HCT116 (cell line): ENCODE measurements at regions not wholly inside any gene's neighbourhood (a gene's known extent, or its start where the extent isn't known, plus 50 kb on each side); places are given as distances from the start of the nearest gene placed in this dataset.

ENCODE experiments used
- CEBPB ChIP-seq: IDR thresholded peaks from 2 replicates; pipeline ENCODE4 v1.6.1; 2012; ENCODE audit warnings: low read depth
- CTCF ChIP-seq, 3 experiments: fragments of 200-600 bp in 1 of 3; sonication (generic) in 1 of 3; IDR thresholded peaks in 2 of 3; conservative IDR thresholded peaks in 1 of 3; 2 replicates each; pipeline ENCODE4 v1.5.1; 2012 to 2017; ENCODE audit warnings: low read depth in 2 of 3, low read length in 2 of 3, antibody characterized with exemption in 1 of 3, borderline replicate concordance in 1 of 3, control low read depth in 1 of 3, mild to moderate bottlenecking in 1 of 3, mixed read lengths in 1 of 3, mixed run types in 1 of 3, moderate library complexity in 1 of 3; ENCODE audit not compliant: insufficient read depth in 1 of 3
- EZH2 ChIP-seq: fragments of 200-600 bp; sonication (generic); IDR thresholded peaks from 2 replicates; pipeline ENCODE4 v1.6.1; 2017; ENCODE audit warnings: antibody characterized with exemption, mixed run types
- EZH2phosphoT487 ChIP-seq: fragments of 200-600 bp; IDR thresholded peaks from 2 replicates; pipeline ENCODE4 v1.6.1; 2018; ENCODE audit warnings: antibody characterized with exemption, borderline replicate concordance
- FOSL1 ChIP-seq: IDR thresholded peaks from 2 replicates; pipeline ENCODE4 v1.6.1; 2012; ENCODE audit warnings: low read depth
- POLR2A ChIP-seq: IDR thresholded peaks from 2 replicates; pipeline ENCODE4 v1.7.0; 2011; ENCODE audit warnings: borderline replicate concordance; ENCODE audit not compliant: insufficient read depth, insufficient read length; ENCODE audit errors: extremely low read depth
- POLR2AphosphoS5 ChIP-seq: IDR thresholded peaks from 2 replicates; pipeline ENCODE4 v1.6.1; 2011; ENCODE audit warnings: mild to moderate bottlenecking, low read depth, low read length, moderate library complexity
- RAD21 ChIP-seq: IDR thresholded peaks from 2 replicates; pipeline ENCODE4 v1.6.1; 2012; ENCODE audit warnings: low read depth, mild to moderate bottlenecking
- REST ChIP-seq: IDR thresholded peaks from 2 replicates; pipeline ENCODE4 v1.6.1; 2012; ENCODE audit warnings: low read depth
- SP1 ChIP-seq: IDR thresholded peaks from 2 replicates; pipeline ENCODE4 v1.6.1; 2012; ENCODE audit warnings: low read depth
- TCF7L2 ChIP-seq: IDR thresholded peaks from 2 replicates; pipeline ENCODE4 v1.7.0; 2011; ENCODE audit warnings: borderline replicate concordance, inconsistent platforms; ENCODE audit not compliant: insufficient read depth, insufficient read length; ENCODE audit errors: extremely low read depth

- TF ChIP-seq REST: no peak
- no peak for TF ChIP-seq POLR2A
- TF ChIP-seq CTCF (IDR thresholded peaks at IDR 0.05 in 2 of 3, conservative IDR thresholded peaks at IDR 0.05 in 1 of 3; ENCODE audit: borderline replicate concordance in 1 of 3, insufficient read depth in 1 of 3, low read depth in 2 of 3, low read length in 2 of 3): no peak
- TF ChIP-seq EZH2phosphoT487: no peak
- TF ChIP-seq FOSL1: no peak
- TF ChIP-seq RAD21: no peak
- no peak for TF ChIP-seq POLR2AphosphoS5
- no peak for TF ChIP-seq SP1
- no peak for TF ChIP-seq EZH2
- TF ChIP-seq CEBPB: no peak
- TF ChIP-seq TCF7L2: no peak
These were observed 479.8 kb downstream of the FUT8 start for GRCh38 chr14:65892315-65892714.
